Adrenal gland (tissue), 5 donors: ENCODE measurements at regions not wholly inside any gene's neighbourhood (a gene's known extent, or its start where the extent isn't known, plus 50 kb on each side); places are given as distances from the start of the nearest gene placed in this dataset.

Experiments
- POLR2A ChIP-seq, 2 donors: fragments of 450-650 bp; IDR thresholded peaks; one replicate each; pipeline ENCODE4 v1.6.1; 2017; ENCODE audit warnings: antibody characterized with exemption in 2 of 2, mild to moderate bottlenecking in 2 of 2, moderate library complexity in 1 of 2
- TF ChIP-seq, protein P1 (sequence below), 6 experiments: fragments of 450-650 bp in 4 of 6; fragments of 200-600 bp in 2 of 6; sonication (generic) in 1 of 6; IDR thresholded peaks; 1 replicate in 5 of 6; 2 replicates in 1 of 6; pipeline versions ENCODE4 v1.5.1 to v1.8.0; 2016 to 2021; ENCODE audit warnings: antibody characterized with exemption in 6 of 6, mild to moderate bottlenecking in 2 of 6, moderate library complexity in 1 of 6
- donor health status: DM: no; HTN: no; CAD: no.

DNA sequence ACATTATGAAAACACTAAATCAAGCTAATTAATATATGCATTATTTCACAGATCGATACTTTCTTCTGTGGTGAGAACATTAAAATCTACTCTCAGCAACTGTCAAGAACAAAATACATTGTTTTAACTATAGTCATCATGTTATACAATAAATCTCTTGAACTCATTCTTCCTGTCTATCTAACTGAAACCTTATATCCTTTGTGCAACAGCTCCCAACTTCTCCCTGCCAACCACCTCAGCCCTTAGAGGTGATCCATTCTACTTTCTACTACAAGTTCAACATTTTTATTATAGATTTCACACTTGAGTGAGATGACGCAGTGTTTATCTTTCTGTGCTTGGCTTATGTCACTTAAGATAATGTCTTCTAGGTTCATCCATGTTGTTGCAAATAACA, 535.2 kb upstream of the CRIM1 start:
- TF ChIP-seq POLR2A (IDR thresholded peaks at IDR 0.05) = no peak
- TF ChIP-seq, protein P1, sequence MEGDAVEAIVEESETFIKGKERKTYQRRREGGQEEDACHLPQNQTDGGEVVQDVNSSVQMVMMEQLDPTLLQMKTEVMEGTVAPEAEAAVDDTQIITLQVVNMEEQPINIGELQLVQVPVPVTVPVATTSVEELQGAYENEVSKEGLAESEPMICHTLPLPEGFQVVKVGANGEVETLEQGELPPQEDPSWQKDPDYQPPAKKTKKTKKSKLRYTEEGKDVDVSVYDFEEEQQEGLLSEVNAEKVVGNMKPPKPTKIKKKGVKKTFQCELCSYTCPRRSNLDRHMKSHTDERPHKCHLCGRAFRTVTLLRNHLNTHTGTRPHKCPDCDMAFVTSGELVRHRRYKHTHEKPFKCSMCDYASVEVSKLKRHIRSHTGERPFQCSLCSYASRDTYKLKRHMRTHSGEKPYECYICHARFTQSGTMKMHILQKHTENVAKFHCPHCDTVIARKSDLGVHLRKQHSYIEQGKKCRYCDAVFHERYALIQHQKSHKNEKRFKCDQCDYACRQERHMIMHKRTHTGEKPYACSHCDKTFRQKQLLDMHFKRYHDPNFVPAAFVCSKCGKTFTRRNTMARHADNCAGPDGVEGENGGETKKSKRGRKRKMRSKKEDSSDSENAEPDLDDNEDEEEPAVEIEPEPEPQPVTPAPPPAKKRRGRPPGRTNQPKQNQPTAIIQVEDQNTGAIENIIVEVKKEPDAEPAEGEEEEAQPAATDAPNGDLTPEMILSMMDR (IDR thresholded peaks at IDR 0.05) = no peak
